GM19463 (cell line): ENCODE measurements at regions not wholly inside any gene's neighbourhood (a gene's known extent, or its start where the extent isn't known, plus 50 kb on each side); places are given as distances from the start of the nearest gene placed in this dataset.
A peak's percentile ranks its signal among the peaks of the same experiment; 100 is the strongest.

Experiments used
- ATAC-seq: cut with Tn5 transposase; IDR thresholded peaks from one replicate; pipeline ENCODE4 v1.9.1; 2021; ENCODE audit warnings: mild to moderate bottlenecking, moderate library complexity; ENCODE audit not compliant: unreplicated experiment

DNA sequence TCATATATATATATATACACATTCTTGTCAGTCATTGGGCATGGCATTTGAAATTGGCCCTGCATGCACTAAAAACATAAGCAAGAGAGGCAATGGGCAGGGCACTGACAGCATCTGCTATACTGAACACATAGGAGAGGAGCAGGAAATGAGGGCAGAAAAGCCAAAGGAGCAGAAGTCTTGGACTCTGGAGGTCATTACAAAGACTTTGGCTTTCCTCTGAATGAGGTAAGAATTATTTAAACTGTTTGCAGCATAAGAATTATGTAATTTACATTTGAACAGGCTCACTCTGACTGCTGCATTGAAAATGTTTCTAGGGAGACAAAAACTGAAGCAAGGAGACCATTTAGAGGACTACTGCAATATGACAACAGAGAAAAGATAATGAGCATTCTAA is 396.5 kb downstream of the PRDM5 start:
- no peak for ATAC-seq

DNA sequence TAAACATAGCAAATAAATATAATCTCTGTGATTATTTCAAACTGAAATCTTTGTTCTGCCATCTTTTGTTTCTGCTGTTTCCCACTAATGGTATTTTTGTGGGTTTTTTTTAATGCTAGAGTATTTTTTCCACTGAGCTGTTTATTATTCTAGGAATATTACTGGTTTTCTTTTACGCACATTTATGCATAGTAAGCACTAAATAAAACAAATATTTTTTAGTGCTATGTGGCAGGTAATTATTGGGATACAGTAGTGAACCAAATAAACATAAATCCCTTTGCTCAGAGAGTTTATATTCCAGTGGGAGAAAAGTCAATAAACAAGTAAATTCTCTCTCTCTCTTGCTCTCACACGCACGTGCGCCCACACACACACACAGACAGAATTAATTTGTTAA is 397.4 kb downstream of the PRDM5 start:
- no peak for ATAC-seq

DNA sequence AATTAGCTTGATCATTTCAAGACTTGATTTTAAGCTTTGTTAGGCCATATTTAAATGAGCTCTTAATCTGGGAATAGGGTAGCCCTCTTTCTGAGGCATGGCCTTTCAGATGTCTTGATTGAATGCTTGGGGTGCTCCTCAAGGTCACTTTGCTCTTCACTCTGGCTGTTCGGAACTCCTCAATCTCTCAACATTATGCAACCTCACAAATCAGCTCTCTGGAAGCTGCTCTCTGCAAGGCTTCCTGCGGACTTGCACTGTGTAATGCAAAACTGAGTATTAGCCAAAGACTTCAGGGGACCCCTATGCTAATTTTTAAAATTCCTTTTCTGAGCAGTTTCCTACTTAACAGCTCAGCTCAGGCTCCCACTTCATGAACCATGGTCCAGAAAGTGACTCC is 398.3 kb downstream of the PRDM5 start:
- ATAC-seq, result no peak

DNA sequence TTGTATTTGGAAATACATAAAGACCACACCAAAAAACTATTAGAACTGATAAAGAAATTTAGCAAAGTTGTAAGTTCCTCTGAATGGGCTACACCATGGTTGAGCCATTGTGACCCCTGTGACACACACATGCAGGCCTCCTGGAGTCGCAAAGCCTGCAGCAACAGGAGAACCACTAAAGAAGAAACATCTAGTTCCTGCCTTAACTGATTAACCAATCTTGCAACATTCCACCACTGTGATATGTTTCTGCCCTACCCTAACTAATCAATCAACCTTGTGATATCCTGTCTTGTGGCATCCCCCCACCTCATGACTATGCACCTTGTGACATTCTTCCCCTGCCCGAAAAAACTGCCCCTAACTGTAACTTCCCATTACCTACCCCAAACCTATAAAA is 401.8 kb downstream of the PRDM5 start:
- no peak for ATAC-seq

DNA sequence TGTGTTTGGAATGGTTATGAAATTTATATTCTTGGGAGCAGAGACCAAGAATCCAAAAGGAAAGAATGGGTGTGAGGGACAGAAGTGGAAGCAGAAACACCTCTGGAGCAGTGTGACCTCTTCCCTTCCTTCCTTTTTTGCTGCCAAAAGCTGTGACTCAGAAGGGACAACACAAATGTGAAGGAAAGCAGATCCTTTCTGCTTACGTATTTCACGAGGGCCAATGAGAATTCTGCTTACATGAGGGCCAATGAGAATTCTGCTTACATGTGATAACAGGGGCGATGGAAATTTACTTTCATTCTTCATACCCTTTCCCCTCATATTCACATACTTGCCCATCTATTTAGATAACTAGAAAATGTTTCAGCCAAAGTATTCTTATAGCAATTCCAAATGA is 404.6 kb downstream of the PRDM5 start:
- ATAC-seq, result peak; percentile 63

DNA sequence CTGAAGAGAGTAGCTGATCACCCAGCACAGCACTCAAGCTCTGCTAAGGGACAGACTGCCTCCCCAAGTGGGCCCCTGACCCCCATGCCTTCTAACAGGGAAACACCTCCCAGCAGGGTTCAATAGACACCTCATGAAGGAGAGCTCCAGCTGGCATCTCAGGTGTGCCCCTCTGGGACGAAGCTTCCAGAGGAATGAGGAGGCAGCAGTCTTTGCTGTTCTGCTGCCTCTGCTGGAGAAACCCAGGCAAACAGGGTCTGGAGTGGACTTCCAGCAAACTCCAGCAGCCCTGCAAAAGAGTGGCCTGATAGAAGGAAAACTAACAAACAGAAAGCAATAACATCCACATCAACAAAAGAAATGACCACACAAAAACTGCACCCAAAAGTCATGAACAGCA is 412.8 kb downstream of the PRDM5 start:
- ATAC-seq, result no peak

DNA sequence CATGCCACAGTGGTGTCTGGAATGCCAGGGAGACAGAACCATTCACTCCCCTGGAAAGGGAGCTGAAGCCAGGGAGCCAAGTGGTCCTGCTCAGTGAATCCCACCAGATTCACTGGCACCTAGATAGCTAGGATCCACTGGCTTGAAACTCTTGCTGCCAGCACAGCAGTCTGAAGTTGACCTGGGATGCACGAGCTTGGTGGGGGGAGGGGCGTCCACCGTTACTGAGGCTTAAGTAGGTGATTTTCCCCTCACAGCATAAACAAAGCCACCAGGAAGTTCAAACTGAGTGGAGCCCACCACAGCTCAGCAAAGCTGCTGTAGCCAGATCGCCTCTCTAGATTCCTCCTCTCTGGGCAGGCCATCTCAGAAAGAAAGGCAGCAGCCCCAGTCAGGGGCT is 413.3 kb downstream of the PRDM5 start:
- ATAC-seq, result no peak

DNA sequence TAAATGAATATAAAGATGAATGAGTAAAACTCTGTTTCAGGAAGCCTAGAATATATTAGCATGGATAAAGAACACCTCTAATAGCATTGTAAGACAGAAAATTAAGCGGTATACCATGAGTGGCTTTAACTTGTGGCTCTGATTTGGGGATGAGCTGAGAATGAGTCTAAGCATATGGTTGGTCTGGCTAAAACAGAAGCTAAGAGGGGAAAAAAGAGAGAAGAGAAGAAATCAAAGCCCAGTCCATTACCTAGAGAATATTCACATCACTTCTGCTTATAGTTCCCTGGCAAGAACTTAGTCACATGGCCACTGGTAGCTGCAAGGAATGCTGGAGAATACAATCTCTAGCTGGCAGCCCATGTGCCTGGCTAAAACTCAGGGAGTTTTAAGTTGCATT is 414.5 kb downstream of the PRDM5 start:
- no peak for ATAC-seq

DNA sequence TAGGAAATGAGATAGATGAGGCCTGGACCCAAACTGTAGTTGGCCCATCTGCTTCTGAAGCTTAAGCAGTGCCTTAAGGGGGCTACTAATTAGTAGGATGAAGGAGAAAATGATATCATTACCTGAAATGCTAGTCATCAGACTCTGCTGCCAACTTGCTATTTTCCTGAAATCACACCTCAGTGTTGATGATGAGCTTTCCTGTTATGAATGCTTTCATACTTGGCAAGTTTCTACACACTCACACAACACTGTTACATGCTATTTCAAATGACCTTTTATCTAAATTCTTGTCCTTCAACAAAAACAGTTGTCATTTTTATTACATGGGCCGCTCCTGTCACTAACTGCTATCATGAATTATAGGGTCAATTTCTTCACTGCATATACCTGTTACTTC is 416.0 kb downstream of the PRDM5 start:
- ATAC-seq, result no peak

DNA sequence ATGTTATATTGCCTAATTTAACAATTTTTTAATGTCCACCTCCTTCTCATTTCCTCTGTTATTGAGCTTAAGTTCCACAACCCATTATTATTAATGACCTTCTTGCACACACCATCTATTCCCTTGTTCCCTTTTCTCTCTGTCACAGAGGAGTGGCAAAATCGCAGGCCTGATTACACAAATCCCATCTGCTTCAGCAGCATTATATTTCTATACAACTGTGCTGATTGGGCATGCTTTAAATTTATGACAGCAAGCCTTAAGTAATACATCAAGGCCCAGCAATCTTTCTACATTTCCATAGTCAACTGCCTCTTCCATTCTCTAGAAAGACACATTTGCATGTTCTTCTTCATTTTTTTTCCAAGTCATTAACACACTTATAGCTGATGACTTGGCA is 423.8 kb downstream of the PRDM5 start:
- ATAC-seq, result no peak

DNA sequence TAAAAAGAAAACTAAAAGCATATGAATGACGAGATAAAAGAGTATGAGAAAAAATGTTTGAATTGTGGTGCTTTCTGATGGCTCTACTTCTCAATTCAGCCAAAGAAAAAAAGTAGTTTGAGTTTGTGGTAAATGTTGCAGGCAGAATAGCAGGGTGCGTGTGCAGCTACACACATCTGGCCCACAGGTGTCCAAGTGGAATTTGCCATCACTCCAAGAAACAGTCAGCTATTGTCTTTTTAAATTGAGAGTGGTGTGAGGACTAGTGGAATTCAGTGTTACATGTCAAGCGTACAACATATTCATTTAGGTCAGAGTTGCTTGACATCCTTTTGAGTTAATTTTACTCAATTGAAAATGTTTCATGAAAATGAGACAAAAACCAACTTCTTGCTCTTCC is 424.8 kb upstream of the MAD2L1 start:
- ATAC-seq, result no peak

DNA sequence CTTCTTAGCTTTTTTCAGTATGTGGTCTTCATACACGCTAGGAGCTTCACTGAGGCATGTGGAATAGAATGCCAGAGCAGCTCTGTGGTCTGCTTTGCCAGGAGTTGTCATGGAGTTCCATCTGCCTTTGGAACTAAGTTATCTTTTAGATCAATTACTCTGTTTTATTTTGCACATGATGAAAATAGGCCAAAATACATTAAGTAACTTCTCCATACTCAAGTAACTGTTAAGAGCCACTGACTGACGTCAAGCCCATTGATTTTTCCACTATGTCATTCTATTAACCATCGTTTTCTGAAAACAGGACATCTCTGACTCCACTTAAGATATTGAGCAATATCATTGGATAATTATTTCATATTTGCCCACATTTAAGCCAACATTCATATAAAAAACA is 415.1 kb upstream of the MAD2L1 start:
- no peak for ATAC-seq

DNA sequence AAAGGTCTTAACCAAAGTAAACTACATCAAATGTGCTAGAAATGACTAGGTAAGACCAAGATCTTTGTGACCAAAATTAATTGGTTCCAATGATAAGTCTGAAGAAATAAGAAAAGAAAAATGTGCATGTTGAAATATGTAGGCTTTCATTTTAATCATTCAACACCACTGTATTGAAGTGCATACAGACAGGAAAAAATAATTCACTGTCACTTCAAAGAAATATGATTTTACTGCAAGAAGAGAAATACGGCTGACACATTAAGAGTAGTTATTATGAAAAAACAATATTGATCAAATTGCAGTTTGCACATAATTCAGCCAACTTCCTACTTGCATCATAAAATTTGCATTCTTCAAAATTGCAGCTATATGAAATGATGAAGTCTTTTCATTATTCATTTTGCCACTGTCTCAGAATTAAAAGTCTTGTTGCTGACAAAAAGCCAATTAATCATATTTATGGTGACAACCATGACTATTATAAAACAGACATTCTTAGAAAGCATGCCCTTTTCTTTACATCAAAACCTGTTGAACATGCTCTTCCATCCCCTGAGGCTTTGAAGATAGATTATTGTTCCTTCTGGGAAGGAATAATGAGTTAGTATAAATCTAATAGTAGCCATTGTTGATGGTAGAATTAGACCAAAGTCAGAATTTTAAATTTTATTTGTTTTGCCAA is 405.9 kb upstream of the MAD2L1 start:
- no peak for ATAC-seq

DNA sequence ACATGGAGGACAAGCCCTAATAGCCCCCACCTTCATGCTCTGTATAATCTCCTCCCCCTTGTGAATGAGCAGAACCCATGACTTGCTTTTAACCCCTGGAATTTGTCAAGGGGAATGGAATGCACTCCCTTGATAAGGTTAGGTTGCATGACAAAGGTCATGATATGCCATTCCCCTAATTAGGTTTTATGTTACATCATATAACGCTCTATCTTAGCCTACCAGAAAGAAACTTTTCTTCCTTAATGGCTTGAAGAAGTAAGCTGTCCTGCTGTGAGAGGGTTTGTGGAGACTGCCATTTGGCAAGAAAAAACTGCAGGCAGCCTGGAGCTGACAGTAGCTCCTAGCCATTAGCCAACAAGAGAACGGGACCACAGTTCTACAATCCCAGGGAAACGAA is 399.8 kb upstream of the MAD2L1 start:
- ATAC-seq, result no peak

DNA sequence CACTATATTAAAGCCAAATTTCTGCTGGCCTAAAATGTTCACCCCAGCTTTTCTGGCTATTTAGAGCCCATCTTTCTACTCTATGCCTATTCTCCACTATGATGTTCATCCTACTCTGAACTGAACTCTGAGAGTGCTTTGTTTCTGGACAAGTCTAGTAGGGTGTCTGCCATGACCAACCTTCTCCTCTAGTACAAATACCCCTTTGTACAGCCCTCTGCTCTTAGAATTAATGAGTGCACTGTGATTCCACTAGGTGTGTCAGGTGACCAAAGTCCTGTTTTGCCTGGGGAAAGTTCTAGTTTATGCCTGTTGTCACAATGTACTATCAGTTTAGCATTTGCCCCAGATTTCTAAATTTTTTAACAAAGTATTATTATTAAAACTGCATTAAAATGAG is 388.1 kb upstream of the MAD2L1 start:
- ATAC-seq, result no peak

DNA sequence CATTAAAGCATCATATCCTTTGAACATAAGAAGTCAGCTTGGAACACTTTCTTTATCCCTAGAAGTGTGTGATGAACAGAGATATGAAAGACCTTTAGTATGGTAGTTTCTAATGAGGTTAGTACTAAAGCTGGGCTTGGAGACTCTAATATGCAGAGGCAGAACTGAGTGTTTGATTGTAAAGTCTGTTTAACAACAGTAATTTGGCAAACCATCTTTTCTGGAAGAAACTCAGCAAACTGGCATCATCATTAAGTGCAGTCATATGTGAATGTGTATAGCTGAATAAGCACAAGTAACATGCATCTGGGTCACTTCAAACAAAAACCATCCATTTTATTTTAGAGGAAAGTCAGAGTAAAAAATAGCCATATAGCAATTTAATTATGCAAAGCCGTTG is 385.9 kb upstream of the MAD2L1 start:
- no peak for ATAC-seq

DNA sequence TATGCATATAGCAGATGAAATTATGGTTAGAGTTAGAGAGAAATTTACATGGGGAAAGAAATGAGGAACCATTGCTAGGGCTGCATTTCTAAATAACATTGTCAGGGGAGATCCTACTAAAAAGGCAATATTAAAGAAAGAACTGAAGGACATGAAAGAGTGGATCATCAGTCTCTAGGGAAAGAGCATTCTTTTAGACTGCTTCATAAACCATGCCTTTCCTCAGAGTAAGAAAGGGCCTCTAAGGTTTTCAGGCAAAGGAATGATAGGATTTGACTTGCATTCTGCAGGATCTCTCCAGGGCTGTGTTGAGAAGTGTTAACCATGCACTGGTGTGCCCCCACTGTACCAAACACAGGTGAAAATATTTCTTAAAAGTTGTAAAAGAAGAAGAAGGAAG is 385.4 kb upstream of the MAD2L1 start:
- ATAC-seq, result no peak

DNA sequence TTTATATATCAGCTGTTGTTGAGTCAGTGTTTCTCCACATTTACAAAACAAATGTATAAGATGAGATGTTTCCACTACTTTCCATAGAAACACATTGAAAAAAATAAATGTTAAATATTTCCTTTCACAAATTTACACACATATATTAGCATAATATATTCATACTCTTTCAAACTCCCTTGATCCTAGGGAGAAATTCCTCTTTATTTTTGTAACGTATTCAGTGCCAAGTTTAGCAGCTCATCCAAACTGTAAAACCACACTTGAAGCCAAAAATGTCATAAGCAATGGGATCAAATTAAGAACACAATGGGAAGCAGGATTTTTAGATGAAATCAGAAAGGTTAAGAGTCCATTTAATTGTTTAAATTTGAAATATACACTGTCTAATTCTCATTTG is 381.1 kb upstream of the MAD2L1 start:
- ATAC-seq, result no peak

DNA sequence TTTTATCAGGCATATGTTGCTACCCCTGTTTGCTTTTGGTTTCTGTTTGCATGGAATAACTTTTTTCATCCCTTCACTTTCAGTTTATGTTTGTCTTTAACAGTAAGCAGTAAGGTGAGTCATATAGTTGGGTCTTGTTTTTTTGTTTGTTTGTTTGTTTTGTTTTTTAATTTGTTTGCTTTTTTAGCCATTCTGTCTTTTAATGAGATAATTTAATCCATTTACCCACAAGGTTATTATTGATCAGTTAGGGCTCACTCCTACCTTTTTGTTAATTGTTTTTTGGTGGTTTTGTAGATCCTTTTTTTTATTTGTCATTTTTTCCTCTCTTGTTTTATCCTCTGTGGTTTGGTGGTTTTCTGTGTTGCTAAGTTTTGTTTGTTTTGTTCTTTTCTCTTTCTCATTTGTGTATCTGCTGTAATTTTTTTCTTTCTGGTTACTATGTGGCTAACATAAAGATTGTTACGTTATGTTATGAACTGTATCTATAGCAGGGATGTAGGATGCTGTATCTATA is 379.5 kb upstream of the MAD2L1 start:
- peak; percentile 86 for ATAC-seq

DNA sequence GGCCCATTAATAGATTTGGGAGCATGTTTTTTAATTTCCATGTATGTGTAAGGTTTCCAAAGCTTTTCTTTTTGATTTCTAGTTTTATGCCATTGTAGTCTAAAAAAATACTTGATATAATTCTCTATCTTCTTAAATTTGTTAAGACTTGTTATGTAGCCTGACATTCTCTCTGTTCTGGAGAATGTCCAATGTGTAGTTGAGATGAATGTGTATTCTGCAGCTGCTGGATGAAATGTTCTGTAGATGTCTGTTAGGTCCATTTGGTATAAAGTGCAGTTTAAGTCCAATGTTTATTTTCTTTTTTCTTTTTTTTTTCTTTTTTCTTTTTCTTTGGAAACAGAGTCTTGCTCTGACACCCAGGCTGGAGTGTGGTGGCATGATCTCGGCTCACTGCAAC is 378.5 kb upstream of the MAD2L1 start:
- no peak for ATAC-seq

DNA sequence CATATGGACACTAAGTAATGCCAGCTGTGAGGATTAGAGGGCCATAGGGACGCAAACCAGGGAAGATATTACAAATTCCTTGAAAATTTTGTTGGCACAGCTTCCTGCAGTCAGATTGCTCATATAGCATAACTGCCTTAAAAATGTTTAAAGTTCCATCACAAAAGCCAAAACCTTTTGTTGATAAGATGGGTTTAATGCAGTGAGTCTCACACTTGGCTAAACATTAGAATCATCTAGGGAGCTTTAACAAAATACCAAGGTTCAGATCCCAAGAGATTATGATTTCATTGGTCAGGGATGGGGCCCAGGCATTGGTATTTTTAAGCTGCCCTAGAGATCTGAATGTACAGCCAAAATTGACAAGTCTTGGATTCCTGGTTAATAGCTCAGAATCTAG is 376.5 kb upstream of the MAD2L1 start:
- no peak for ATAC-seq

DNA sequence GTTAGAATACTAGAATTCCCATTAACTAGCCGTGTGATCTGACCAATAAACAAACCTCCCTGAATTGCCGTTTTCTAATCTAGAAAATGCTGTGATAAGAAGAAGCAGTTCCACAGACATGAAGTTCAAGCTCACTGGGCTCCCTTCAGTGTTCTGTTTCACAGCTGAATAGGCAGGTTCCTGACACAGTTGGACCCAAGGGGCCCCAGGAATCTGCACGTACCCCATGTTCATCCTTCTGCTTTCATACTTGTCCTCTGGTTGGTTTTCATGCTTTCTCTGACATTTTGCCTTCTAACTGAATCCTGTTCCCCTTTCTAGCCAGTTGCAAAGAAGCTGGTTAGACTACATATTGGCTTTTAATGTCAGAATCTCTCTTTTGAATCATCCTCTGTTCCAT is 374.1 kb upstream of the MAD2L1 start:
- no peak for ATAC-seq

DNA sequence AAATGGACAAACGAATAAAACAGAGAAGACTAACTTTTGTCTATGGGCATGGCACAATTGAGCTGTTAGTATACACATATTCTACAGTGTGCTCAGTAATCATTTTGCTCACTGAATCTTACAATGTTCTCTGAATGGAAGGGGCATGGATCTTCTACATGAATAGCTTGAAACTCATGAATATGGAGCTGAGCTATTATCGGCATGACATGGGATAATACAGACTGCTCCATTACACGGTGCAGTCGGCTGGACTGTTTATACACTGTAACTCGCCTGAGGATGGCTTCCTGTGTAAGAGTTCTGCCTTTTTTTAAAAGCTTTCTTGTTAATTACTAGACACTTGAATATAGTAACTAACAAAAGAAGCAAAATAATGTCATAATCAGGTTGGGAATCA is 368.5 kb upstream of the MAD2L1 start:
- ATAC-seq, result no peak
